GM12891 (cell line): ENCODE measurements at regions not wholly inside any gene's neighbourhood (a gene's known extent, or its start where the extent isn't known, plus 50 kb on each side); places are given as distances from the start of the nearest gene placed in this dataset.

Experiments used
- PAX5 ChIP-seq: IDR thresholded peaks from 2 replicates; pipeline ENCODE4 v1.6.1; 2011; ENCODE audit warnings: low read length, moderate library complexity, mild to moderate bottlenecking; ENCODE audit not compliant: insufficient read depth, severe bottlenecking
- POLR2A ChIP-seq: IDR thresholded peaks from 2 replicates; pipeline ENCODE4 v1.6.1; 2011; ENCODE audit warnings: low read depth, low read length, control low read depth
- POLR2AphosphoS5 ChIP-seq: IDR thresholded peaks from 2 replicates; pipeline ENCODE4 v1.6.1; 2011; ENCODE audit warnings: low read depth, low read length, control low read depth
- POU2F2 ChIP-seq: IDR thresholded peaks from 2 replicates; pipeline ENCODE4 v1.6.1; 2011; ENCODE audit warnings: low read depth, mild to moderate bottlenecking, control low read depth, low read length, moderate library complexity
- SPI1 ChIP-seq: IDR thresholded peaks from 2 replicates; pipeline ENCODE4 v1.6.1; 2011; ENCODE audit warnings: low read depth, low read length, control low read depth
- TAF1 ChIP-seq: IDR thresholded peaks from 2 replicates; pipeline ENCODE4 v1.6.1; 2011; ENCODE audit warnings: low read depth, low read length, control low read depth

DNA sequence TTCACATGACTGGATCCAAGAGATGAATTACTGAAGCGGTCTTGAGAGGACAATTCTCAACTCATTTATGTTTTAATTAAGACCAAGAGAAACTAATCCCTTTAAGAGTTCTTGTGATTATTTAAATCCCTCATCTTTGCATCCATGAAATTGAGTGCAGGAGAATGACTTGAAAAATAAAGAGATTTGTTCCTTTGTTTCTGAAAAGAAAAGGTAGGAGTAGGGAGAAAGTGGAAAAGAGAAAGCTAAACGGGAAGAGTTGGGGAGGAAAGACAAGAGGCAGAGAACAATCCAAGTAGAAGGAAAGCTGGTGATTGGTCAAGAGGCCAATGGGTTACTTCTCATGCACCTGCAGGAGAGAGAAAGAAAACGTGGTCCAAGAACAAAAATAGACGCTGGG lies 75.2 kb upstream of the SOX4 start:
- TF ChIP-seq POLR2AphosphoS5 = no peak
- TF ChIP-seq TAF1 = no peak
- TF ChIP-seq POLR2A = no peak
- TF ChIP-seq SPI1 = no peak
- no peak for TF ChIP-seq PAX5
- TF ChIP-seq POU2F2 = no peak
